ENCODE measurements at regions not wholly inside any gene's neighbourhood (a gene's known extent, or its start where the extent isn't known, plus 50 kb on each side); places are given as distances from the start of the nearest gene placed in this dataset.

DNA sequence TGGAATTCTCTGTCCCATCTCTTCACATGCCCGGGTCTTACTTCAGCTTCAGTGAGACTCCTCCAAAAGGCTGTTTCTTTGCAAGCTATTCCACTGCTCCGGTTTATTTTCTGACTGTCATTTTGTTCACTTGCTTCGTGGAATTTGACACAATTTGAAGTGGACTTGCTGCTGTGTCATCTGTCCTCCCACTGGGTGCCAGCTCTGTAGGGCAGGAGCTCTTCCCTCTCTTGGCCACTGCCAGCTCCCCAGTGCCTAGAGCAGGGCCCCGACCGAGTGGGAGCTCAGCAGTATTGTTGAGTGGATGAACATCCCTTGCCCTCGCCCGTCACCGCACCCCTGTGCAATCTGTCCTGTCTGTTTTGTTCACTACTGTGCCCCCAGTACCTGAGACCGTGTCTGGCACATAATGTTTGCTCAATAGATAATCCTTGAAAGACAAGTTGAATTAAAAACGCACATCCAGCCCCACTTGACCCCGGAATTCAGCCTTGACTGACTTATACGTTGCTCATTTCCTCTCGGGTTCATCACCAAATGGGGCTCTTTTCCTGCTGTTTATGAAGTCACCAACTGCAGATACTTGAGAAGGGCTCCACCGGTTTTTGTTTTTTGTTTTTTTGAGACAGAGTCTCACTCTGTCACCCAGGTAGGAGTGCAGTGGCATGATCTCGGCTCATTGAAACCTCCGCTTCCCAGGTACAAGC, 170.3 kb upstream of the KCNG1 start:
- TF ChIP-seq, protein P1, sequence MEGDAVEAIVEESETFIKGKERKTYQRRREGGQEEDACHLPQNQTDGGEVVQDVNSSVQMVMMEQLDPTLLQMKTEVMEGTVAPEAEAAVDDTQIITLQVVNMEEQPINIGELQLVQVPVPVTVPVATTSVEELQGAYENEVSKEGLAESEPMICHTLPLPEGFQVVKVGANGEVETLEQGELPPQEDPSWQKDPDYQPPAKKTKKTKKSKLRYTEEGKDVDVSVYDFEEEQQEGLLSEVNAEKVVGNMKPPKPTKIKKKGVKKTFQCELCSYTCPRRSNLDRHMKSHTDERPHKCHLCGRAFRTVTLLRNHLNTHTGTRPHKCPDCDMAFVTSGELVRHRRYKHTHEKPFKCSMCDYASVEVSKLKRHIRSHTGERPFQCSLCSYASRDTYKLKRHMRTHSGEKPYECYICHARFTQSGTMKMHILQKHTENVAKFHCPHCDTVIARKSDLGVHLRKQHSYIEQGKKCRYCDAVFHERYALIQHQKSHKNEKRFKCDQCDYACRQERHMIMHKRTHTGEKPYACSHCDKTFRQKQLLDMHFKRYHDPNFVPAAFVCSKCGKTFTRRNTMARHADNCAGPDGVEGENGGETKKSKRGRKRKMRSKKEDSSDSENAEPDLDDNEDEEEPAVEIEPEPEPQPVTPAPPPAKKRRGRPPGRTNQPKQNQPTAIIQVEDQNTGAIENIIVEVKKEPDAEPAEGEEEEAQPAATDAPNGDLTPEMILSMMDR (IDR thresholded peaks at IDR 0.05; ENCODE audit: low read length): no peak
- no peak for TF ChIP-seq EZH2phosphoT487 (IDR thresholded peaks at IDR 0.05; ENCODE audit: low read length)
